IMR-90 (cell line): ENCODE measurements at regions not wholly inside any gene's neighbourhood (a gene's known extent, or its start where the extent isn't known, plus 50 kb on each side); places are given as distances from the start of the nearest gene placed in this dataset.

Source experiments
- ATAC-seq: fragments of 200-7000 bp; cut with Tn5 transposase; 2 replicates; pipeline ENCODE4 v1.9.1; 2020; ENCODE audit warnings: low read depth, mild to moderate bottlenecking, moderate library complexity
- BruUV-seq: library from RNA; stranded (reverse); fragments of 400-500 nt; replicated peaks from 2 replicates; lab custom pipeline; 2021; lab: Mats Ljungman, UMichigan
- CTCF ChIA-PET: fragments of 300-600 bp; formaldehyde crosslinking; extraction: SDS; loops from one replicate; lab custom pipeline; 2021; ENCODE audit warnings: antibody characterized with exemption; lab: Yijun Ruan, JAX
- POLR2A ChIA-PET: fragments of 300-600 bp; sonication (Branson Sonifier 250); formaldehyde crosslinking; loops from one replicate; lab custom pipeline; 2022; ENCODE audit warnings: antibody characterized with exemption; ENCODE audit not compliant: unreplicated experiment; lab: Charles Lee
- DNase-seq: peaks from one replicate; pipeline ENCODE4 v3.0.0; 2013
- H2AFZ ChIP-seq: replicated peaks from 2 replicates; pipeline ENCODE3; 2013; ENCODE audit warnings: low read length, mild to moderate bottlenecking; ENCODE audit not compliant: poor library complexity
- H2AK5ac ChIP-seq: 2 replicates; pipeline ENCODE4 v1.6.1; 2013; ENCODE audit warnings: low read depth, low read length, inconsistent platforms
- H2AK9ac ChIP-seq: replicated peaks from 2 replicates; pipeline ENCODE3; 2013; ENCODE audit warnings: mild to moderate bottlenecking, low read depth, low read length, moderate library complexity; ENCODE audit not compliant: poor library complexity
- H2BK120ac ChIP-seq: 2 replicates; pipeline ENCODE4 v1.6.1; 2013; ENCODE audit warnings: low read depth, low read length, inconsistent platforms
- H2BK15ac ChIP-seq: 3 replicates; pipeline ENCODE4 v1.6.1; 2013; ENCODE audit warnings: low read depth, low read length, inconsistent platforms
- H2BK20ac ChIP-seq: 2 replicates; pipeline ENCODE4 v1.6.1; 2013; ENCODE audit warnings: low read depth, mild to moderate bottlenecking, inconsistent platforms, low read length, moderate library complexity
- H2BK5ac ChIP-seq: 2 replicates; pipeline ENCODE4 v1.6.1; 2013; ENCODE audit warnings: mild to moderate bottlenecking, low read depth, low read length, inconsistent platforms; ENCODE audit not compliant: poor library complexity, severe bottlenecking
- H3K14ac ChIP-seq: replicated peaks from 2 replicates; pipeline ENCODE4 v1.6.1; 2013; ENCODE audit warnings: low read depth, low read length, inconsistent platforms
- H3K18ac ChIP-seq: 2 replicates; pipeline ENCODE4 v1.6.1; 2013; ENCODE audit warnings: low read depth, low read length, control low read depth
- H3K23ac ChIP-seq: 2 replicates; pipeline ENCODE4 v1.6.1; 2013; ENCODE audit warnings: low read depth, low read length, inconsistent platforms
- H3K27ac ChIP-seq: 2 replicates; pipeline ENCODE4 v1.5.1; 2013; ENCODE audit warnings: mild to moderate bottlenecking, control low read depth, low read length; ENCODE audit not compliant: insufficient read depth
- H3K27me3 ChIP-seq: 2 replicates; pipeline ENCODE4 v1.6.1; 2013; ENCODE audit warnings: low read length; ENCODE audit not compliant: control insufficient read depth, insufficient read depth
- H3K36me3 ChIP-seq: 2 replicates; pipeline ENCODE4 v1.6.1; 2013; ENCODE audit warnings: low read length, mixed read lengths; ENCODE audit not compliant: control insufficient read depth, insufficient read depth
- H3K4ac ChIP-seq: 2 replicates; pipeline ENCODE4 v1.6.1; 2013; ENCODE audit warnings: low read depth, low read length, inconsistent platforms
- H3K4me1 ChIP-seq: 2 replicates; pipeline ENCODE4 v1.6.1; 2013; ENCODE audit warnings: low read length, mixed read lengths; ENCODE audit not compliant: control insufficient read depth, insufficient read depth
- H3K4me2 ChIP-seq: 2 replicates; pipeline ENCODE4 v1.6.1; 2013; ENCODE audit warnings: low read depth, mild to moderate bottlenecking, control low read depth, low read length, moderate library complexity
- H3K4me3 ChIP-seq: 2 replicates; pipeline ENCODE4 v1.5.1; 2013; ENCODE audit warnings: low read depth, mild to moderate bottlenecking, control low read depth, low read length, moderate library complexity; ENCODE audit not compliant: insufficient read depth
- H3K56ac ChIP-seq: 2 replicates; pipeline ENCODE4 v1.6.1; 2013; ENCODE audit warnings: low read length, inconsistent platforms; ENCODE audit not compliant: insufficient read depth; ENCODE audit errors: extremely low read depth
- H3K79me1 ChIP-seq, 2 experiments: 2 replicates each; pipeline ENCODE4 v1.6.1; 2013; ENCODE audit warnings: low read length in 2 of 2, inconsistent platforms in 1 of 2, low read depth in 1 of 2
- H3K9ac ChIP-seq: 2 replicates; pipeline ENCODE4 v1.6.1; 2013; ENCODE audit warnings: low read depth, low read length, control low read depth
- H3K9me1 ChIP-seq: 2 replicates; pipeline ENCODE4 v1.6.1; 2013; ENCODE audit warnings: low read length, inconsistent platforms; ENCODE audit not compliant: insufficient read depth
- H3K9me3 ChIP-seq: 2 replicates; pipeline ENCODE4 v1.6.1; 2013; ENCODE audit warnings: low read length; ENCODE audit not compliant: control insufficient read depth, insufficient read depth
- H4K20me1 ChIP-seq: 2 replicates; pipeline ENCODE4 v1.6.1; 2013; ENCODE audit warnings: low read length, inconsistent platforms; ENCODE audit not compliant: insufficient read depth
- H4K5ac ChIP-seq: 2 replicates; pipeline ENCODE4 v1.6.1; 2013; ENCODE audit warnings: mild to moderate bottlenecking, low read depth, low read length, control low read depth
- H4K8ac ChIP-seq, 2 experiments: 2 replicates each; pipeline ENCODE4 v1.6.1; 2013; ENCODE audit warnings: low read depth in 2 of 2, low read length in 2 of 2, control low read depth in 1 of 2, inconsistent platforms in 1 of 2
- H4K91ac ChIP-seq: 2 replicates; pipeline ENCODE4 v1.6.1; 2013; ENCODE audit warnings: low read depth, low read length, inconsistent platforms; ENCODE audit not compliant: insufficient read depth
- BHLHE40 ChIP-seq: fragments of 150-350 bp; IDR thresholded peaks from 2 replicates; pipeline ENCODE4 v1.6.1; 2016; ENCODE audit warnings: mild to moderate bottlenecking, low read depth, low read length
- FOS ChIP-seq: fragments of 150-350 bp; IDR thresholded peaks from 2 replicates; pipeline ENCODE4 v1.6.1; 2016; ENCODE audit warnings: low read depth, low read length
- MXI1 ChIP-seq: IDR thresholded peaks from 2 replicates; pipeline ENCODE4 v1.6.1; 2012; ENCODE audit warnings: low read depth, mild to moderate bottlenecking, low read length, moderate library complexity, borderline replicate concordance
- POLR2A ChIP-seq: IDR thresholded peaks from 2 replicates; pipeline ENCODE4 v1.6.1; 2012; ENCODE audit warnings: mild to moderate bottlenecking, low read depth, low read length
- WGBS, 2 experiments: methylation state at CpG; one replicate each; pipeline versions ENCODE4 v1.1.5 to v1.1.7; 2013; ENCODE audit warnings: missing lambda C conversion rate in 2 of 2; ENCODE audit not compliant: insufficient read length in 1 of 2; ENCODE audit errors: extremely low coverage in 2 of 2; 5-methylcytosine and 5-hydroxymethylcytosine counted together
- dilution Hi-C: fragments of 300-500 bp; cut with HindIII; formaldehyde crosslinking; loops from one replicate; pipeline ENCODE4 v1.14.3; 2018; ENCODE audit warnings: low sequenced_read_pairs; ENCODE audit not compliant: unreplicated experiment
- in situ Hi-C: fragments of 300-500 bp; cut with MboI; formaldehyde crosslinking; loops from 3 replicates; pipeline ENCODE4 v1.14.3; 2019; ENCODE audit warnings: low sequenced_read_pairs, inconsistent platforms, mixed read lengths
- intact Hi-C: fragments of 100-400 bp; cut with micrococcal nuclease; formaldehyde crosslinking; loops from 2 replicates; pipeline ENCODE4 v1.10.0; 2022
- TF ChIP-seq, protein P1 (sequence below): fragments of 150-350 bp; IDR thresholded peaks from 2 replicates; pipeline ENCODE4 v1.6.1; 2017; ENCODE audit warnings: mild to moderate bottlenecking, antibody characterized with exemption, low read length, low read depth

DNA sequence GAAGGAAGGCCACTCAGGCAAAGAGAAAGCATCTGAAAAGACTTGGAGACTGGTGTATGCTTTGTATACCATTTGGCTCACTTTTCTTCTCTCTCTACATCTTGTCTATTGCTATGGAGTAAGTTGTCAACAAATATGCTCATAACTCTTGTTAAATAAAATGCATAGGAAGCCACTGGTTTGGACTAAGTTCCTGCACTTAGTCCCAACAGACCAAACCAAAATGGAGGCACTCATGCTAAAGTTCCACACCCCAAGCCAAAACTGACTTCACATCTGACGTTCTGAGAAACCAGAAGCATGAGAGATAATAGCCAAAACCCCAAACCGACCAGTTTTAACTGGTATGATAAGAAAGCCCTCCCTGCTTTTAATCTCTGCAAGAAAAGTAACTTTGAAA lies 135.3 kb upstream of the LYPLAL1 start:
- ChIA-PET POLR2A (no interaction called here), CTCF (no interaction called here)
- Histone ChIP-seq H2BK5ac (no peak overlapping the region), H3K9me3 (peaks cover 2% of the 10 kb centered on the region), H3K18ac (no peak overlapping the region), H2AFZ (no peak overlapping the region), H3K79me1 (no peaks in the 10 kb centered on the region), H4K20me1 (no peaks in the 10 kb centered on the region), H3K9ac (no peak overlapping the region), H2BK120ac (no peak overlapping the region), H2BK15ac (no peak overlapping the region), H3K14ac (no peak overlapping the region), H2AK5ac (no peak overlapping the region), H3K56ac (no peak overlapping the region), H3K23ac (no peak overlapping the region), H2BK20ac (no peak overlapping the region), H4K5ac (no peak overlapping the region), H2AK9ac (no peak overlapping the region), H3K4me3 (no peak overlapping the region), H3K9me1 (no peaks in the 10 kb centered on the region), H4K8ac (no peak overlapping the region), H3K4ac (no peak overlapping the region), H3K27ac (no peak overlapping the region), H3K4me1 (peaks cover 6% of the 10 kb centered on the region), H4K91ac (no peak overlapping the region), H3K4me2 (no peak overlapping the region), H3K27me3 (no peaks in the 10 kb centered on the region), H3K36me3 (no peaks in the 10 kb centered on the region)
- DNase-seq (no peak), ATAC-seq (no peak)
- BruUV-seq, result no TSS peak
- TF ChIP-seq, protein P1, sequence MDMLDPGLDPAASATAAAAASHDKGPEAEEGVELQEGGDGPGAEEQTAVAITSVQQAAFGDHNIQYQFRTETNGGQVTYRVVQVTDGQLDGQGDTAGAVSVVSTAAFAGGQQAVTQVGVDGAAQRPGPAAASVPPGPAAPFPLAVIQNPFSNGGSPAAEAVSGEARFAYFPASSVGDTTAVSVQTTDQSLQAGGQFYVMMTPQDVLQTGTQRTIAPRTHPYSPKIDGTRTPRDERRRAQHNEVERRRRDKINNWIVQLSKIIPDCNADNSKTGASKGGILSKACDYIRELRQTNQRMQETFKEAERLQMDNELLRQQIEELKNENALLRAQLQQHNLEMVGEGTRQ, result no peak
- no peak for TF ChIP-seq MXI1
- TF ChIP-seq BHLHE40, result no peak
- TF ChIP-seq POLR2A, result no peak
- no peak for TF ChIP-seq FOS
- intact Hi-C loops (no loop called here), in situ Hi-C loops (no loop called here), dilution Hi-C loops (no loop called here)
- WGBS, 2 experiments, result no CpG with 5 or more reads among the region's 2 CpGs
